H9 (cell line): ENCODE measurements at regions not wholly inside any gene's neighbourhood (a gene's known extent, or its start where the extent isn't known, plus 50 kb on each side); places are given as distances from the start of the nearest gene placed in this dataset.

ENCODE experiments used
- DNase-seq: peaks from one replicate; pipeline ENCODE4 v3.0.0-alpha.2; 2017
- H2AFZ ChIP-seq: one replicate; pipeline ENCODE4 v1.6.1; 2013; ENCODE audit warnings: mild to moderate bottlenecking, low read length, control low read depth, moderate library complexity
- H2AK5ac ChIP-seq: 2 replicates; pipeline ENCODE4 v1.6.1; 2013; ENCODE audit warnings: low read length, control low read depth, mixed read lengths; ENCODE audit not compliant: insufficient read length
- H2BK120ac ChIP-seq: one replicate; pipeline ENCODE4 v1.6.1; 2013; ENCODE audit warnings: low read depth, mild to moderate bottlenecking, low read length, control low read depth, inconsistent platforms; ENCODE audit not compliant: poor library complexity, severe bottlenecking
- H2BK12ac ChIP-seq: 2 replicates; pipeline ENCODE4 v1.6.1; 2013; ENCODE audit warnings: low read length, control low read depth, mixed read lengths, low read depth; ENCODE audit not compliant: insufficient read length
- H2BK15ac ChIP-seq: 2 replicates; pipeline ENCODE4 v1.6.1; 2013; ENCODE audit warnings: low read depth, low read length, control low read depth
- H2BK20ac ChIP-seq: one replicate; pipeline ENCODE4 v1.6.1; 2013; ENCODE audit warnings: low read depth, mild to moderate bottlenecking, low read length, control low read depth, inconsistent platforms; ENCODE audit not compliant: poor library complexity, severe bottlenecking
- H2BK5ac ChIP-seq: 2 replicates; pipeline ENCODE4 v1.6.1; 2013; ENCODE audit warnings: low read length, control low read depth, mixed read lengths; ENCODE audit not compliant: insufficient read length
- H3K14ac ChIP-seq: 2 replicates; pipeline ENCODE4 v1.6.1; 2013; ENCODE audit warnings: low read length, control low read depth; ENCODE audit not compliant: insufficient read depth
- H3K18ac ChIP-seq: 2 replicates; pipeline ENCODE4 v1.6.1; 2013; ENCODE audit warnings: low read depth, mild to moderate bottlenecking, mixed read lengths, low read length, control low read depth; ENCODE audit not compliant: insufficient read length
- H3K23ac ChIP-seq: 2 replicates; pipeline ENCODE4 v1.6.1; 2013; ENCODE audit warnings: low read length, control low read depth, mixed read lengths, low read depth; ENCODE audit not compliant: insufficient read length
- H3K23me2 ChIP-seq: 2 replicates; pipeline ENCODE4 v1.6.1; 2013; ENCODE audit warnings: low read depth, mild to moderate bottlenecking, mixed read lengths, low read length, control low read depth; ENCODE audit not compliant: insufficient read length, poor library complexity, severe bottlenecking
- H3K27ac ChIP-seq: 2 replicates; pipeline ENCODE4 v1.5.1; 2013; ENCODE audit warnings: low read length, control low read depth, mixed read lengths, low read depth; ENCODE audit not compliant: insufficient read length
- H3K27me3 ChIP-seq: 2 replicates; pipeline ENCODE4 v1.6.1; 2013; ENCODE audit warnings: low read length, control low read depth, inconsistent platforms; ENCODE audit not compliant: insufficient read depth
- H3K4ac ChIP-seq: 2 replicates; pipeline ENCODE4 v1.6.1; 2013; ENCODE audit warnings: low read depth, mild to moderate bottlenecking, control low read depth, inconsistent platforms, low read length, moderate library complexity
- H3K4me1 ChIP-seq: 2 replicates; pipeline ENCODE4 v1.6.1; 2013; ENCODE audit warnings: low read length, control low read depth, inconsistent platforms; ENCODE audit not compliant: insufficient read depth
- H3K4me2 ChIP-seq: 2 replicates; pipeline ENCODE4 v1.6.1; 2013; ENCODE audit warnings: low read length, control low read depth, mixed read lengths; ENCODE audit not compliant: insufficient read length, insufficient read depth
- H3K56ac ChIP-seq: 2 replicates; pipeline ENCODE4 v1.6.1; 2013; ENCODE audit warnings: low read depth, mild to moderate bottlenecking, mixed read lengths, low read length, control low read depth; ENCODE audit not compliant: insufficient read length
- H3K79me1 ChIP-seq: 2 replicates; pipeline ENCODE4 v1.6.1; 2013; ENCODE audit warnings: low read depth, mild to moderate bottlenecking, moderate library complexity, low read length, control low read depth, inconsistent platforms; ENCODE audit not compliant: insufficient read depth, poor library complexity, severe bottlenecking
- H3K79me2 ChIP-seq: 2 replicates; pipeline ENCODE4 v1.6.1; 2013; ENCODE audit warnings: low read length, control low read depth, inconsistent platforms; ENCODE audit not compliant: insufficient read depth
- H3K9ac ChIP-seq: 2 replicates; pipeline ENCODE4 v1.6.1; 2013; ENCODE audit warnings: low read length, control low read depth, mixed read lengths; ENCODE audit not compliant: insufficient read length; ENCODE audit errors: extremely low read depth
- H3K9me3 ChIP-seq: one replicate; pipeline ENCODE4 v1.6.1; 2013; ENCODE audit warnings: low read depth, low read length, inconsistent platforms; ENCODE audit not compliant: control insufficient read depth
- H3T11ph ChIP-seq: one replicate; pipeline ENCODE4 v1.6.1; 2013; ENCODE audit warnings: mild to moderate bottlenecking, low read length, control low read depth, inconsistent platforms
- H4K20me1 ChIP-seq: one replicate; pipeline ENCODE4 v1.6.1; 2013; ENCODE audit not compliant: control insufficient read depth, insufficient read length, insufficient read depth
- H4K5ac ChIP-seq: 2 replicates; pipeline ENCODE4 v1.6.1; 2013; ENCODE audit warnings: low read depth, mild to moderate bottlenecking, mixed read lengths, low read length, control low read depth; ENCODE audit not compliant: insufficient read length
- H4K8ac ChIP-seq: replicated peaks from 2 replicates; pipeline ENCODE4 v1.6.1; 2013; ENCODE audit warnings: low read length, control low read depth, mixed read lengths, low read depth; ENCODE audit not compliant: insufficient read length
- H4K91ac ChIP-seq: 2 replicates; pipeline ENCODE4 v1.6.1; 2013; ENCODE audit warnings: low read depth, mild to moderate bottlenecking, moderate library complexity, mixed read lengths, low read length, control low read depth; ENCODE audit not compliant: insufficient read length
- H3K27ac Mint-ChIP-seq, 3 experiments: 2 replicates in 2 of 3; 3 replicates in 1 of 3; pipeline ENCODE4 v1.8.0; 2020 to 2021; ENCODE audit warnings: mixed read lengths in 3 of 3, mild to moderate bottlenecking in 1 of 3, moderate library complexity in 1 of 3
- H3K27me3 Mint-ChIP-seq: 2 replicates; pipeline ENCODE4 v1.8.0; 2021; ENCODE audit warnings: low read depth, mild to moderate bottlenecking, moderate library complexity, mixed read lengths
- H3K36me3 Mint-ChIP-seq, 3 experiments: 2 replicates in 2 of 3; 3 replicates in 1 of 3; pipeline ENCODE4 v1.8.0; 2020 to 2021; ENCODE audit warnings: low read depth in 3 of 3, mixed read lengths in 3 of 3; ENCODE audit not compliant: insufficient read depth in 1 of 3
- H3K4me1 Mint-ChIP-seq, 2 experiments: 2 replicates each; pipeline ENCODE4 v1.8.0; 2020; ENCODE audit warnings: mixed read lengths in 2 of 2
- H3K4me3 Mint-ChIP-seq, 2 experiments: 2 replicates in 1 of 2; 3 replicates in 1 of 2; pipeline ENCODE4 v1.8.0; 2020 to 2021; ENCODE audit warnings: mild to moderate bottlenecking in 2 of 2, mixed read lengths in 2 of 2, moderate library complexity in 1 of 2
- H3K9me3 Mint-ChIP-seq, 2 experiments: 2 replicates in 1 of 2; 3 replicates in 1 of 2; pipeline ENCODE4 v1.8.0; 2020; ENCODE audit warnings: mild to moderate bottlenecking in 2 of 2, mixed read lengths in 2 of 2, moderate library complexity in 1 of 2
- WGBS: extraction: QIAGEN DNeasy Blood & Tissue Kit; methylation state at CpG from one replicate; pipeline ENCODE4 v1.1.7; 2013; ENCODE audit warnings: missing lambda C conversion rate, low lambda C conversion rate, mixed read lengths; ENCODE audit not compliant: insufficient read length; ENCODE audit errors: extremely low coverage; 5-methylcytosine and 5-hydroxymethylcytosine counted together
- TF ChIP-seq, protein P1 (sequence below): fragments of 200-600 bp; sonication (generic); conservative IDR thresholded peaks from 3 replicates; pipeline ENCODE4 v1.8.0; 2021; ENCODE audit warnings: antibody characterized with exemption, mild to moderate bottlenecking

DNA sequence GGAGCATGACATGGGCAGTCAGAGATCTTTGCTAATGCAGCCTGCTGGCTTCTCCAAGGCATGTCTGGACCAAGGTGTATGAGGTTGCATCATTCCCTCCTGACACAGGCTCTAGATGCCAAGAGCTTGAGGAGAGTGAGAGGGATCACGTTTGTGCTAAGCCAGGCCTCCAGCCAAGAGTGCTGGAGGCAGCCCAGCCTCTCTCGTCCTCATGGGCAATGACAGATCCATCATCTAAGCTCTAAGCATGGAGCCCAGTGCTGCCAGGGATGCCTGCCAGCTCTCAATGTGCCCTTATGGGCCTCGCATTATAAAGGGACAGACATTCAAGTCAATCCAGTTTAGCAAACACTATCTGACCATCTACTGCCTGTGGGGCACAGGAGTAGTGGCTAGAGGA, 136.3 kb upstream of the VSTM2B start:
- Histone ChIP-seq H3K14ac (no peak overlapping the region; the same call in 1 of the 2 replicates), H2BK12ac (no peak overlapping the region), H3K79me2 (no peaks in the 10 kb centered on the region), H3K27me3 (no peaks in the 10 kb centered on the region), H3K79me1 (no peaks in the 10 kb centered on the region), H3K4me2 (no peak overlapping the region), H3T11ph (no peak overlapping the region), H2AFZ (no peak overlapping the region), H2BK15ac (no peak overlapping the region), H3K18ac (no peak overlapping the region), H3K9ac (no peak overlapping the region), H4K20me1 (no peaks in the 10 kb centered on the region), H3K56ac (no peak overlapping the region), H3K9me3 (no peaks in the 10 kb centered on the region), H2BK20ac (no peak overlapping the region), H3K23me2 (no peaks in the 10 kb centered on the region), H4K5ac (no peak overlapping the region), H2BK5ac (no peak overlapping the region), H2AK5ac (no peak overlapping the region), H3K4ac (no peak overlapping the region), H3K23ac (no peak overlapping the region), H4K91ac (no peak overlapping the region), H3K4me1 (no peaks in the 10 kb centered on the region), H4K8ac (no peak overlapping the region), H2BK120ac (no peak overlapping the region), H3K27ac (no peak overlapping the region)
- Mint-ChIP-seq H3K27ac (no peak overlapping the region), H3K27me3 (no peaks in the 10 kb centered on the region; the same call in none of the 2 replicates), H3K9me3 (peaks cover 15 to 16% of the 10 kb centered on the region in 2 experiments), H3K4me3 (no peak overlapping the region), H3K4me1 (peaks cover 15 to 19% of the 10 kb centered on the region in 2 experiments), H3K36me3 (peaks cover 6 to 15% (median 7%) of the 10 kb centered on the region in 3 experiments; a peak in 5 of 7 replicates)
- TF ChIP-seq, protein P1, sequence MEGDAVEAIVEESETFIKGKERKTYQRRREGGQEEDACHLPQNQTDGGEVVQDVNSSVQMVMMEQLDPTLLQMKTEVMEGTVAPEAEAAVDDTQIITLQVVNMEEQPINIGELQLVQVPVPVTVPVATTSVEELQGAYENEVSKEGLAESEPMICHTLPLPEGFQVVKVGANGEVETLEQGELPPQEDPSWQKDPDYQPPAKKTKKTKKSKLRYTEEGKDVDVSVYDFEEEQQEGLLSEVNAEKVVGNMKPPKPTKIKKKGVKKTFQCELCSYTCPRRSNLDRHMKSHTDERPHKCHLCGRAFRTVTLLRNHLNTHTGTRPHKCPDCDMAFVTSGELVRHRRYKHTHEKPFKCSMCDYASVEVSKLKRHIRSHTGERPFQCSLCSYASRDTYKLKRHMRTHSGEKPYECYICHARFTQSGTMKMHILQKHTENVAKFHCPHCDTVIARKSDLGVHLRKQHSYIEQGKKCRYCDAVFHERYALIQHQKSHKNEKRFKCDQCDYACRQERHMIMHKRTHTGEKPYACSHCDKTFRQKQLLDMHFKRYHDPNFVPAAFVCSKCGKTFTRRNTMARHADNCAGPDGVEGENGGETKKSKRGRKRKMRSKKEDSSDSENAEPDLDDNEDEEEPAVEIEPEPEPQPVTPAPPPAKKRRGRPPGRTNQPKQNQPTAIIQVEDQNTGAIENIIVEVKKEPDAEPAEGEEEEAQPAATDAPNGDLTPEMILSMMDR, result no peak
- DNase-seq, result no peak
- no CpG with 5 or more reads among the region's 3 CpGs for WGBS
